GM19463 (cell line): ENCODE measurements at regions not wholly inside any gene's neighbourhood (a gene's known extent, or its start where the extent isn't known, plus 50 kb on each side); places are given as distances from the start of the nearest gene placed in this dataset.
A peak's percentile ranks its signal among the peaks of the same experiment; 100 is the strongest.

ENCODE experiments used
- ATAC-seq: cut with Tn5 transposase; IDR thresholded peaks from one replicate; pipeline ENCODE4 v1.9.1; 2021; ENCODE audit warnings: mild to moderate bottlenecking, moderate library complexity; ENCODE audit not compliant: unreplicated experiment

- peak; percentile 40 for ATAC-seq
These were observed 69.8 kb upstream of the TANK start for GRCh38 chr2:161090411-161090810.

GRCh38 chr2:161095314-161095713, 64.9 kb upstream of the TANK start:
- no peak for ATAC-seq

GRCh38 chr2:161096336-161096735, 63.9 kb upstream of the TANK start:
- no peak for ATAC-seq

GRCh38 chr2:161097157-161097556, 63.1 kb upstream of the TANK start:
- ATAC-seq = no peak

- ATAC-seq = no peak
These were observed 59.9 kb upstream of the TANK start for GRCh38 chr2:161100211-161100895.

- no peak for ATAC-seq
These were observed 58.8 kb upstream of the TANK start for GRCh38 chr2:161101406-161101805.

- ATAC-seq = no peak
These were observed 57.3 kb upstream of the TANK start for GRCh38 chr2:161102770-161103450.

- ATAC-seq = no peak
These were observed 56.8 kb upstream of the TANK start for GRCh38 chr2:161103451-161103831.

- peak; percentile 91 for ATAC-seq
These were observed 56.1 kb upstream of the TANK start for GRCh38 chr2:161104054-161104553.

GRCh38 chr2:161107265-161107664, 53.0 kb upstream of the TANK start:
- no peak for ATAC-seq
